Daoy (cell line): ENCODE measurements at regions not wholly inside any gene's neighbourhood (a gene's known extent, or its start where the extent isn't known, plus 50 kb on each side); places are given as distances from the start of the nearest gene placed in this dataset.

Source experiments
- DNase-seq: peaks from one replicate; pipeline ENCODE4 v3.0.0-alpha.2; 2015; ENCODE audit warnings: low read depth

DNA sequence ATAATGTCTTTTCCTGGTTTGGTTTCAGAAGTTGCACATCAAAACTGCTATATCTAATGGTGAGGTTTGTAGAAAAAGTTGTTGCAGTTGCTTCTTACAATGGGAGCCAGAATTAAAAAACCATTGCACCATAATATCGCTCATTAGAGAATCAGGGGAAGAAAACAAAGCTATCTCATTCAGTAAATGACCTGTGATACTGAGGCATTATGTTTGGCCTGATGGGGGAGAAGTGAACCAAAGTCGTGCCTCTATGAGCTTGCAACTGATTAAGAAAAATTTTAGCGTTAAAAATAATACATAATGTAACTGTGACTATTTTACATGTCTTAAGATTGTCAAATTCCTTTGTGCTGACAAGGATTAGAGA lies 60.2 kb upstream of the ARHGEF26 start:
- no peak for DNase-seq

DNA sequence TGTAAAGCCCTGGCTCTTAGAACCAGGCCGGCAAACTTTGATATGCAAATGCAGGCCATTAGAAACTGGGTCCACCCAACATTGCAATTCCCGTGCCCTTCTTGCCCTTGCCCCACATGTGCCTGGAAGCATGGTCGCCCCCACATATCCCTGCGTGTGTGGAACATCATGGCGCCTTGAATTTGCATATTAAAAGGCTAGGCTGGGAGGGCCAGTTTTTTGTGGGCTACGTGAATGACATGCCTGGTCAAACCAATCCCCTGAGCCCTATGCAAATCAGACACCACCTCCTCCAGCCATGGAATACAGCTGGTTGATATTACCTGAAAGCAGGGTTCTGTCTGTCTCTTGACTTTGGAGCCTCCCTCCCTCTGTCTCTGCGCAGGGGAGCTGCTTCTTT lies 58.7 kb upstream of the ARHGEF26 start:
- no peak for DNase-seq

DNA sequence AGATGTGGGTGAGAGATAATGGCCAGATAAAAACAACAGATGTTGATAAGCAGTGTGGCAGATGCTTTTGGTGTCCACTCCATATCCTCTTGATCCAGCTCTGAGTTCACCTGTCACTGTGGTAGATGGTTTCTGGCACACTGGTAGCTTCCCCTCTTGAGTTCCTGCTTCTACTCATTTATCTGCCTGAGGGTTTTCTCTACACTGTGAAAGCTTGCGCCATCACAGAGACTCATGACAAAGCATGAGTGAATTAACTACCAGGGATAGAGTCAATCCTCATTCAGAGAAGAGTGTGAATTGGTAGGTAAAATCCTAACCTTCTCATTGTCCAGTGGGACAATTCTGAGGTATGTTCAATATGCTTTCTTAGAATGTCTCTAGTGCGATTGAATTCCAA lies 50.0 kb upstream of the ARHGEF26 start:
- no peak for DNase-seq
